Right renal cortex interstitium (tissue), 3 donors: ENCODE measurements at regions not wholly inside any gene's neighbourhood (a gene's known extent, or its start where the extent isn't known, plus 50 kb on each side); places are given as distances from the start of the nearest gene placed in this dataset.
"Not testable (repeated sequence)": the region's sequence is repeated elsewhere in the genome, so short reads cannot be mapped to it uniquely, and the experiment has no call there.

ENCODE experiments used
- DNase-seq, 3 donors: peaks; one replicate each; pipeline ENCODE4 v3.0.0-alpha.2; 2013; ENCODE audit warnings: low read depth in 3 of 3, low spot score in 2 of 3

- DNase-seq, result no peak
Measured at GRCh38 chr14:84064316-84065125, 1465.4 kb upstream of the FLRT2 start.

- DNase-seq, result no peak
Measured at GRCh38 chr14:84065811-84066210, 1464.1 kb upstream of the FLRT2 start.

GRCh38 chr14:84068288-84068687, 1461.7 kb upstream of the FLRT2 start:
- no peak for DNase-seq

GRCh38 chr14:84071061-84071460, 1458.9 kb upstream of the FLRT2 start:
- no peak for DNase-seq

GRCh38 chr14:84074626-84075025, 1455.3 kb upstream of the FLRT2 start:
- DNase-seq, result no peak

- DNase-seq, result no peak
Measured at GRCh38 chr14:84080944-84081343, 1449.0 kb upstream of the FLRT2 start.

GRCh38 chr14:84084056-84084630, 1445.8 kb upstream of the FLRT2 start:
- no peak for DNase-seq

GRCh38 chr14:84085493-84085892, 1444.5 kb upstream of the FLRT2 start:
- DNase-seq, result no peak

GRCh38 chr14:84086714-84087113, 1443.2 kb upstream of the FLRT2 start:
- DNase-seq, result no peak

- no peak for DNase-seq
Measured at GRCh38 chr14:84087986-84088531, 1441.9 kb upstream of the FLRT2 start.

- DNase-seq, result no peak
Measured at GRCh38 chr14:84090837-84091236, 1439.1 kb upstream of the FLRT2 start.

- DNase-seq, result no peak
Measured at GRCh38 chr14:84095681-84096080, 1434.3 kb upstream of the FLRT2 start.

GRCh38 chr14:84098261-84098660, 1431.7 kb upstream of the FLRT2 start:
- DNase-seq, result no peak

- not testable (repeated sequence) for DNase-seq
Measured at GRCh38 chr14:84099560-84099959, 1430.4 kb upstream of the FLRT2 start.

- DNase-seq, result no peak
Measured at GRCh38 chr14:84107835-84108343, 1422.1 kb upstream of the FLRT2 start.

- DNase-seq, result no peak
Measured at GRCh38 chr14:84108746-84109457, 1421.0 kb upstream of the FLRT2 start.

GRCh38 chr14:84112589-84112988, 1417.4 kb upstream of the FLRT2 start:
- no peak for DNase-seq

GRCh38 chr14:84125676-84126075, 1404.3 kb upstream of the FLRT2 start:
- DNase-seq, result no peak

- no peak for DNase-seq
Measured at GRCh38 chr14:84127495-84127894, 1402.4 kb upstream of the FLRT2 start.

- no peak for DNase-seq
Measured at GRCh38 chr14:84128050-84128449, 1401.9 kb upstream of the FLRT2 start.

- no peak for DNase-seq
Measured at GRCh38 chr14:84129007-84129406, 1400.9 kb upstream of the FLRT2 start.
